HCT116 (cell line): ENCODE measurements at regions not wholly inside any gene's neighbourhood (a gene's known extent, or its start where the extent isn't known, plus 50 kb on each side); places are given as distances from the start of the nearest gene placed in this dataset.
"Not testable (repeated sequence)": the region's sequence is repeated elsewhere in the genome, so short reads cannot be mapped to it uniquely, and the experiment has no call there.

Experiments used
- CEBPB ChIP-seq: IDR thresholded peaks from 2 replicates; pipeline ENCODE4 v1.6.1; 2012; ENCODE audit warnings: low read depth
- ELF1 ChIP-seq: IDR thresholded peaks from 2 replicates; pipeline ENCODE4 v1.6.1; 2012; ENCODE audit warnings: low read depth, borderline replicate concordance
- EZH2 ChIP-seq: fragments of 200-600 bp; sonication (generic); IDR thresholded peaks from 2 replicates; pipeline ENCODE4 v1.6.1; 2017; ENCODE audit warnings: antibody characterized with exemption, mixed run types
- EZH2phosphoT487 ChIP-seq: fragments of 200-600 bp; IDR thresholded peaks from 2 replicates; pipeline ENCODE4 v1.6.1; 2018; ENCODE audit warnings: antibody characterized with exemption, borderline replicate concordance
- POLR2A ChIP-seq: IDR thresholded peaks from 2 replicates; pipeline ENCODE4 v1.7.0; 2011; ENCODE audit warnings: borderline replicate concordance; ENCODE audit not compliant: insufficient read depth, insufficient read length; ENCODE audit errors: extremely low read depth
- POLR2AphosphoS5 ChIP-seq: IDR thresholded peaks from 2 replicates; pipeline ENCODE4 v1.6.1; 2011; ENCODE audit warnings: mild to moderate bottlenecking, low read depth, low read length, moderate library complexity
- SIN3A ChIP-seq: IDR thresholded peaks from 2 replicates; pipeline ENCODE4 v1.6.1; 2012; ENCODE audit warnings: low read depth
- SP1 ChIP-seq: IDR thresholded peaks from 2 replicates; pipeline ENCODE4 v1.6.1; 2012; ENCODE audit warnings: low read depth
- YY1 ChIP-seq: IDR thresholded peaks from 2 replicates; pipeline ENCODE4 v1.6.1; 2011; ENCODE audit warnings: low read length, low read depth, moderate library complexity, mild to moderate bottlenecking; ENCODE audit not compliant: insufficient replicate concordance; ENCODE audit errors: extremely low read depth
- ZFX ChIP-seq: fragments of 450-650 bp; IDR thresholded peaks from 2 replicates; pipeline ENCODE4 v1.6.1; 2017
- ZNF274 ChIP-seq: fragments of 200-500 bp; sonication (Bioruptor generic); IDR thresholded peaks from 2 replicates; pipeline ENCODE4 v1.6.1; 2014; ENCODE audit warnings: mild to moderate bottlenecking, low read depth, low read length, inconsistent platforms
- TF ChIP-seq, protein P1 (sequence below), 3 experiments: fragments of 200-600 bp in 1 of 3; sonication (generic) in 1 of 3; IDR thresholded peaks in 2 of 3; conservative IDR thresholded peaks in 1 of 3; 2 replicates each; pipeline ENCODE4 v1.5.1; 2012 to 2017; ENCODE audit warnings: low read depth in 2 of 3, low read length in 2 of 3, antibody characterized with exemption in 1 of 3, borderline replicate concordance in 1 of 3, control low read depth in 1 of 3, mild to moderate bottlenecking in 1 of 3, mixed read lengths in 1 of 3, mixed run types in 1 of 3, moderate library complexity in 1 of 3; ENCODE audit not compliant: insufficient read depth in 1 of 3
- TF ChIP-seq, protein P2 (sequence below): IDR thresholded peaks from 2 replicates; pipeline ENCODE4 v1.6.1; 2012; ENCODE audit warnings: low read depth
- TF ChIP-seq, protein P3 (sequence below): IDR thresholded peaks from 2 replicates; pipeline ENCODE4 v1.6.1; 2011; ENCODE audit warnings: mild to moderate bottlenecking, low read length, moderate library complexity; ENCODE audit not compliant: insufficient replicate concordance; ENCODE audit errors: extremely low read depth

DNA sequence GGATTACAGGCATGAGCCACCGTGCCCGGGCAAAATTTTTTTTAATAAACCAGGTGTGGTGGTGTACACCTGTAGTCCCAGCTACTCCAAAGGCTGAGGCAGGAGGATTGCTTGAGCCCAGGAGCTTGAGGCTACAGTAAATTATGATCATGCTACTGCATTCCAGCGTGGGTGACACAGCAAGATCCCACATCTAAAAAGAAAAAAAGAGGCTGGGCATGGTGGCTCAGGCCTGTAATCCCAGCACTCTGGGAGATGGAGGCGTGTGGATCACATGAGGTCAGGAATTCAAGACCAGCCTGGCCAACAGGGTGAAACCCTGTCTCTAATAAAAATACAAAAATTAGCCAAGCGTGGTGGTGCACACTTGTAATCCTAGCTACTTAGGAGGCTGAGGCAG, 125.6 kb downstream of the ZNF281 start:
- TF ChIP-seq, protein P1, sequence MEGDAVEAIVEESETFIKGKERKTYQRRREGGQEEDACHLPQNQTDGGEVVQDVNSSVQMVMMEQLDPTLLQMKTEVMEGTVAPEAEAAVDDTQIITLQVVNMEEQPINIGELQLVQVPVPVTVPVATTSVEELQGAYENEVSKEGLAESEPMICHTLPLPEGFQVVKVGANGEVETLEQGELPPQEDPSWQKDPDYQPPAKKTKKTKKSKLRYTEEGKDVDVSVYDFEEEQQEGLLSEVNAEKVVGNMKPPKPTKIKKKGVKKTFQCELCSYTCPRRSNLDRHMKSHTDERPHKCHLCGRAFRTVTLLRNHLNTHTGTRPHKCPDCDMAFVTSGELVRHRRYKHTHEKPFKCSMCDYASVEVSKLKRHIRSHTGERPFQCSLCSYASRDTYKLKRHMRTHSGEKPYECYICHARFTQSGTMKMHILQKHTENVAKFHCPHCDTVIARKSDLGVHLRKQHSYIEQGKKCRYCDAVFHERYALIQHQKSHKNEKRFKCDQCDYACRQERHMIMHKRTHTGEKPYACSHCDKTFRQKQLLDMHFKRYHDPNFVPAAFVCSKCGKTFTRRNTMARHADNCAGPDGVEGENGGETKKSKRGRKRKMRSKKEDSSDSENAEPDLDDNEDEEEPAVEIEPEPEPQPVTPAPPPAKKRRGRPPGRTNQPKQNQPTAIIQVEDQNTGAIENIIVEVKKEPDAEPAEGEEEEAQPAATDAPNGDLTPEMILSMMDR (IDR thresholded peaks at IDR 0.05 in 2 of 3, conservative IDR thresholded peaks at IDR 0.05 in 1 of 3; ENCODE audit: borderline replicate concordance in 1 of 3, insufficient read depth in 1 of 3, low read depth in 2 of 3, low read length in 2 of 3): not testable (repeated sequence)
- TF ChIP-seq POLR2A, SP1, ELF1, EZH2, SIN3A, ZFX, YY1, EZH2phosphoT487, ZNF274, CEBPB, POLR2AphosphoS5: not testable (repeated sequence)
- TF ChIP-seq, protein P2, sequence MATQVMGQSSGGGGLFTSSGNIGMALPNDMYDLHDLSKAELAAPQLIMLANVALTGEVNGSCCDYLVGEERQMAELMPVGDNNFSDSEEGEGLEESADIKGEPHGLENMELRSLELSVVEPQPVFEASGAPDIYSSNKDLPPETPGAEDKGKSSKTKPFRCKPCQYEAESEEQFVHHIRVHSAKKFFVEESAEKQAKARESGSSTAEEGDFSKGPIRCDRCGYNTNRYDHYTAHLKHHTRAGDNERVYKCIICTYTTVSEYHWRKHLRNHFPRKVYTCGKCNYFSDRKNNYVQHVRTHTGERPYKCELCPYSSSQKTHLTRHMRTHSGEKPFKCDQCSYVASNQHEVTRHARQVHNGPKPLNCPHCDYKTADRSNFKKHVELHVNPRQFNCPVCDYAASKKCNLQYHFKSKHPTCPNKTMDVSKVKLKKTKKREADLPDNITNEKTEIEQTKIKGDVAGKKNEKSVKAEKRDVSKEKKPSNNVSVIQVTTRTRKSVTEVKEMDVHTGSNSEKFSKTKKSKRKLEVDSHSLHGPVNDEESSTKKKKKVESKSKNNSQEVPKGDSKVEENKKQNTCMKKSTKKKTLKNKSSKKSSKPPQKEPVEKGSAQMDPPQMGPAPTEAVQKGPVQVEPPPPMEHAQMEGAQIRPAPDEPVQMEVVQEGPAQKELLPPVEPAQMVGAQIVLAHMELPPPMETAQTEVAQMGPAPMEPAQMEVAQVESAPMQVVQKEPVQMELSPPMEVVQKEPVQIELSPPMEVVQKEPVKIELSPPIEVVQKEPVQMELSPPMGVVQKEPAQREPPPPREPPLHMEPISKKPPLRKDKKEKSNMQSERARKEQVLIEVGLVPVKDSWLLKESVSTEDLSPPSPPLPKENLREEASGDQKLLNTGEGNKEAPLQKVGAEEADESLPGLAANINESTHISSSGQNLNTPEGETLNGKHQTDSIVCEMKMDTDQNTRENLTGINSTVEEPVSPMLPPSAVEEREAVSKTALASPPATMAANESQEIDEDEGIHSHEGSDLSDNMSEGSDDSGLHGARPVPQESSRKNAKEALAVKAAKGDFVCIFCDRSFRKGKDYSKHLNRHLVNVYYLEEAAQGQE: not testable (repeated sequence)
- TF ChIP-seq, protein P3, sequence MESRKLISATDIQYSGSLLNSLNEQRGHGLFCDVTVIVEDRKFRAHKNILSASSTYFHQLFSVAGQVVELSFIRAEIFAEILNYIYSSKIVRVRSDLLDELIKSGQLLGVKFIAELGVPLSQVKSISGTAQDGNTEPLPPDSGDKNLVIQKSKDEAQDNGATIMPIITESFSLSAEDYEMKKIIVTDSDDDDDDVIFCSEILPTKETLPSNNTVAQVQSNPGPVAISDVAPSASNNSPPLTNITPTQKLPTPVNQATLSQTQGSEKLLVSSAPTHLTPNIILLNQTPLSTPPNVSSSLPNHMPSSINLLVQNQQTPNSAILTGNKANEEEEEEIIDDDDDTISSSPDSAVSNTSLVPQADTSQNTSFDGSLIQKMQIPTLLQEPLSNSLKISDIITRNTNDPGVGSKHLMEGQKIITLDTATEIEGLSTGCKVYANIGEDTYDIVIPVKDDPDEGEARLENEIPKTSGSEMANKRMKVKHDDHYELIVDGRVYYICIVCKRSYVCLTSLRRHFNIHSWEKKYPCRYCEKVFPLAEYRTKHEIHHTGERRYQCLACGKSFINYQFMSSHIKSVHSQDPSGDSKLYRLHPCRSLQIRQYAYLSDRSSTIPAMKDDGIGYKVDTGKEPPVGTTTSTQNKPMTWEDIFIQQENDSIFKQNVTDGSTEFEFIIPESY: not testable (repeated sequence)
